Posterior vena cava (tissue), 2 donors: ENCODE measurements at regions not wholly inside any gene's neighbourhood (a gene's known extent, or its start where the extent isn't known, plus 50 kb on each side); places are given as distances from the start of the nearest gene placed in this dataset.
"Not testable (repeated sequence)": the region's sequence is repeated elsewhere in the genome, so short reads cannot be mapped to it uniquely, and the experiment has no call there.

ENCODE experiments used
- DNase-seq: peaks from one replicate; pipeline ENCODE4 v3.0.0-alpha.2; 2020; ENCODE audit warnings: low spot score
- intact Hi-C, 2 donors: fragments of 100-400 bp; cut with DNase I; formaldehyde crosslinking; loops; one replicate each; pipeline versions ENCODE4 v1.14.1 to v1.14.2; 2022 to 2023
- donor health status: DM: yes; HTN: yes; CAD: no.
- donor health status: DM: yes; HTN: yes; CAD: no.

DNA sequence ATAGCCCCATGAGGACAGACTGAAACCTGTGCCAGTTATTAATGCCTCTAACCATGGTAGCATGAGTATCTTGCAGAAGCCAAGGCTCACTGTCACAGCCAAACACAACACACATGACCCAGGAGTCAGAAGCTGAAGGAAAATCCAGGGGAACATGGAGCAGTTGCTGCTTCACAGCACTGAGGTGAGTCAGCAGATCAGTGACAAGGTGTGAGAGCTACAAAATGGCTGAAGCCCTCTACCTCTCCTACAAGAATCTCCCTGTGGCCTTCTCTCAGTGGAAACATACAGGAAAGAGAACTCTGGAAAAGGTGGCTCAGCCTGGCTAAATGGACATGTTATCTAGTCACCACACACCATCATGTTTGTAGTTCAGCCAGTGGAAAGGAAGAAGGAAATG is 93.5 kb downstream of the NAB1 start:
- intact Hi-C loops, result no loop called here

GRCh38 chr2:190744041-190744440 is 95.2 kb downstream of the NAB1 start:
- intact Hi-C loops, result no loop called here
- DNase-seq, result no peak

More for the DNA sequence above, 93.5 kb downstream of the NAB1 start:
- no peak for DNase-seq

DNA sequence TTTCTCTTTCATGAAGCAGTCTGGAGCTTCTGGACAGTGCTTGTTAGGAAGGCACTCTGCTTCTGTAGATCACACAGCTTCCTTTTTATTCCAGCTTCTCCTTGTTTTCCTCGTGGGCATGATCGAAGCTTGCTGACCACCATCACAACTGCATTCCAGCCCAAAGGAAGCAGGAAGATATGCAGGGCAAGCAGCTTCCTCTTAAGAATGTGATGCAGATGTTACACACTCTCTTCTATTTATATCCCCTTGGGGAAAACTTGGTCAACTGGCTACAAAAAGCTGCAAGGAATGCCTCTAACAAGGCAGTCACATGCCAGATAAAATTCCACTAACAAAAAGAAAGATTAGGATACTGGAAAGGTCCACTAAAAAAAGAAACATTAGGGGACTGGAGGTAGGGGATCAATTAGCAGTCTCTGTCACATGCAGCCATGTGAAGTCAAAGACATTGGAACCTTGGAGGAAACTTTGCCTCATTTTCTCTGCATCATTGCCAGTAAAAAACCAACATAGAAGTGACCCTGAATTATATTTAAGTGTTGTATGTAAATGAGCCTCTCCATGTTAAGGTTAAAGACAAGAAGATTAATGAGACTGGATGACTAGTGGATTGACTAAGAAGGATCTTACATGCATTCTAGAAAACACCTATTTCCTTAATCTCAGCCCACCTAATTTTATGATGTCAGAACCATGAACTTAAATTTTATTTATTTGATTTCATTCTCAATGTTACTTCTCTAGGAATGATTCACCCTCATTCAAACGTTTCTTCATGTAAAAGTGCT is 98.3 kb downstream of the NAB1 start:
- no peak for DNase-seq
- intact Hi-C loops, result no loop called here

GRCh38 chr2:190748966-190749365 is 100.1 kb downstream of the NAB1 start:
- intact Hi-C loops, result no loop called here

GRCh38 chr2:190755772-190756415 is 107.0 kb downstream of the NAB1 start:
- intact Hi-C loops, result no loop called here
- no peak for DNase-seq

More at GRCh38 chr2:190748966-190749365, 100.1 kb downstream of the NAB1 start:
- no peak for DNase-seq

- intact Hi-C loops, result no loop called here
- DNase-seq, result no peak
These were observed 110.9 kb downstream of the NAB1 start for GRCh38 chr2:190759749-190760213.

- intact Hi-C loops, result not testable (repeated sequence)
- DNase-seq, result peak; percentile 79
These were observed 111.7 kb downstream of the NAB1 start for GRCh38 chr2:190760353-190761150.

- intact Hi-C loops, DNase-seq: not testable (repeated sequence)
These were observed 112.3 kb downstream of the NAB1 start for GRCh38 chr2:190761216-190761615.

GRCh38 chr2:190762566-190762965 is 113.7 kb downstream of the NAB1 start:
- DNase-seq, result no peak
- intact Hi-C loops, result no loop called here

DNA sequence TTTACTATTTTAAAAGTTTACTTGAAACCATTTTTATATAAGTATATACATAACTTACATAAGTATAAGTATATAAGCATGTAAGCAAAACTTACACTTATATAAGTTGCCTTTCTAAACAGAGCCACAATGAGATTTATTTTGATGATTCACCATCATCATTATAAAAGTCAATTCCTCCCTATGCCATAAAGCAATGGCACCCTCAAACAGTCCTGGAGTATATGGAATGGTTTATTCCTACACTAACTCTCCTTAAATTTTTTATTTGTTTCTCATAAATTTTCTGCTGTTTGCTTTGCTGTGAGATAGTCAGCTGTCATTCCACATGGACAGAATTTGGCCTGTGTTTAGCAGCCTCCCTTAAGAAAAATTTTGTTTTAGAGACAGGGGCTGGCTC is 114.2 kb downstream of the NAB1 start:
- intact Hi-C loops, result no loop called here
- no peak for DNase-seq

DNA sequence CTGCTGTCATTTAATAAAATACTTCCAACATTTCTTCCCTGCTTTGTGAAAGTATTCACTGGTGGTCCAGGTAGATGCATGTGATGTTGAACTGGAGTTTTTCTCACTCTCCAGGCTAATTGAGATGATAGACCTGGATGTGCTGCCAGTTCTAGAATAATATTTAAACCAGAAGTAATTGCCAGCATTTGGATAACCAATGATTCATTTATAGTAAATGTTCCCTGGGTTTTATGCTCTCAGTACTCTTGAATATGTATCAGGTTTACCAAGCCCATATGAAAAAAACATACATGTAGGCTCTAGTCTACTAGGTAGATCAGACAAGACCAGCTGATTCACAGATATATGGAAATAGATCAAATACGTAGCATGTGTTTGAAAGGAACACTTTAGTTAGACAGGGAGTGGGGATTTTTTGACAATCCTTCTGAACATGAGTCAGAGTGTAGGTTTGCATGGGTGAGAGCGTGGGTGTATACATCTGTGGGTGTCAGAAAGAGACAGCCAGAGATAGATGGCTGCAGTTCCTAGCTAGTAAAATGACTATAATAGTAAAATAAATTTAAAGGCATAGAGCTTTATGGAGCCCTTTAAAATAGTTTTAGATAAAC is 115.1 kb downstream of the NAB1 start:
- intact Hi-C loops, result no loop called here
- no peak for DNase-seq

DNA sequence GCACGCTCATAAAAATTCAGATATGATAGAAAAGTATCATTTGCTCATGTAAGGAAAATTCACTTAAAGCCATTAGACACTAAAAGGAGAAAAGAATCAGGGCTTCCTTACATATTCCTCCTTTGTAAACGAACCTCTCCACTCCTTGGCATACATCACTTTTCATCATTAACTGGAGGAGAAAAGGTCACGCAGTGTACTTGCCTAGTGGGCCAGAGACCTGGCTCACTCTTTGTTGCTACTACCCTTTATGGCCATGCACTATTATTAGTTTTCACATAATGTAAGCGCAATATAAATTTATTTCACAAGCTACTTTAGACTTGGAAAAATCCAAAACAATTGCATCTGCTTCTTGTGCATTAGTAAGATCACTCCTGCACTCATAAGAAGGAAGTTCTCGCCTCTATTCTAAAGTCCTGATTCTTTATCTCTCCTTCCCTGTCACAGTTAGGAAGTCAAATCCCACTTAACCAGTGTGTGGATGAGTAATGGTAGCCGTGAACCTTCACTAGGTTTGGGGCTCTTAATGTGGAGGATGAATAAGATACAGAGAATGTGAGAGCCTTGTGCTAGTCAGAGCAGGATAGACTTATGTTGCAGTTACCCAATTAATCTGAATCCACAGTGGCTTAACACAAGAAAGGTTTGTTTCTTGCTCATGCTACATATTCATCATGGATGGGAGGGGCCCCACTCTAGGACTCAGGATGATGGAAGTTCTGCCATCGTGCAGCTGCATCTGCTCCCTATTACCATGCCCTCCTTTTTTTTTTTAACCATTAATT is 115.0 kb upstream of the GLS start:
- intact Hi-C loops, result no loop called here

GRCh38 chr2:190766174-190766572 is 114.4 kb upstream of the GLS start:
- DNase-seq, result no peak
- intact Hi-C loops, result no loop called here

More for the DNA sequence above, 115.0 kb upstream of the GLS start:
- DNase-seq, result no peak

- no peak for DNase-seq
- intact Hi-C loops, result no loop called here
These were observed 114.0 kb upstream of the GLS start for GRCh38 chr2:190766595-190766994.

GRCh38 chr2:190767821-190768220 is 112.8 kb upstream of the GLS start:
- DNase-seq, result no peak
- intact Hi-C loops, result loop anchor here in 1 of 2 donors (2.0 kb wide), 1 partner anchor 63 kb away; no protein-coding TSS in a partner anchor

DNA sequence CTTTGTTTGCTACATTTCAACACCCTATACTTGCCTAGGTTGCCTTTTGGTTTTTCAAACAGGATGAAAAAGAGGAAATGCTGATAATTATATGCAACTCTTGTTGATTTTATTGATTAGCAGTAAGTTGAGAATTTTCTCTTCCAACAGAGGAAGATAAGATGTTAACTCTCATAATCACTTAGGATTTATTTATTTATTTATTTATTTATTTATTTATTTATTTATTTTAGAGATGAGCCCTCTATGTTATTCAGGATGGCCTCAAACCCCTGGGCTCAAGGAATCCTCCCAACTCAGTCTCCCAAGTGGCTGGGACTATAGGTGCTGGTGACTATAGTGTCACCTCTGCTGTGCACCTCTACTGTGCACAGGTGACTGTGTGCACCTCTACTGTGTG is 111.4 kb upstream of the GLS start:
- intact Hi-C loops, result loop anchor here in 1 of 2 donors (2.0 kb wide), 1 partner anchor 62 kb away; no protein-coding TSS in a partner anchor

GRCh38 chr2:190771726-190772125 is 108.9 kb upstream of the GLS start:
- no peak for DNase-seq
- intact Hi-C loops, result no loop called here

More for the DNA sequence above, 111.4 kb upstream of the GLS start:
- DNase-seq, result no peak

DNA sequence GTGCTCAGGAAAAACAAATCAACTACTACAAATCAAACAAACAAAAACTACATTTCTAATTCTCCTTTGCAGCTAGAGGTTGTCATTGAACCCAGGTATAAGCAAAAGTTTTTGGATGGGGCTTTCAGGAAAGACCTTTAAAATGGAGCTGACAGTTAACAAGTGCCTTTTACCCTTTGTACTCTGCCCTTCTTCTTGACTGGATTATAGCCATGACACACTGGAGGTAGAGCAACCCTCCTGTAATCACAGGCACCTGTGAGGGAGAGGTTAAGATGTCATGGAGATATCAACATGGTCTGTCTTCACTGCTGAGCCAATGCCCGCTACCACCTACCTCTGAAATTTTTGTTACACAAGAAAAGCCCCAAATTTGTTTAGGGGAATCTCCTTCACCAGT is 100.0 kb upstream of the GLS start:
- intact Hi-C loops, result loop anchor here in 1 of 2 donors (10.0 kb wide), 1 partner anchor 244 kb away; no protein-coding TSS in a partner anchor
- DNase-seq, result no peak
